GM21447 (cell line): ENCODE measurements at regions not wholly inside any gene's neighbourhood (a gene's known extent, or its start where the extent isn't known, plus 50 kb on each side); places are given as distances from the start of the nearest gene placed in this dataset.

Experiments
- ATAC-seq: cut with Tn5 transposase; IDR thresholded peaks from one replicate; pipeline ENCODE4 v1.9.1; 2021; ENCODE audit not compliant: unreplicated experiment

DNA sequence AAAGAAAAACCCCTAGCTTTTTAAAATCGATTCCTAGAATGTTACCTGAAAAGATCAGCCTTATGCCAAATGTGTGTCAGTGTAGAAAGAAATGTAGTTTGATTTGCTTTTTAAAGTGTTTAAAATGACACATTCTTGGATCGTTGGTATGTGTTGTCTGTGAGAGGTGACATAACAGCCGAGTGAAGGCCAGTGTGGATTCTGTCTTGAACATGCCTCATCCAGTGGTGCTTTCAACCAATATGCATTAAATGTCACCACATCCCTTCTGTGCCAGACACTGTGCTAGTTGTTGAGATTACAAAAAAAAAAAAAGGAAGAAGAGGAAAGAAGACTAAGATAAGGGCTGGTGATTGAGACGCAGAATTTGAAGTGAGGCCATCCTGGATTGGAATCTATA is 994.2 kb upstream of the TENM3 start:
- ATAC-seq: no peak

DNA sequence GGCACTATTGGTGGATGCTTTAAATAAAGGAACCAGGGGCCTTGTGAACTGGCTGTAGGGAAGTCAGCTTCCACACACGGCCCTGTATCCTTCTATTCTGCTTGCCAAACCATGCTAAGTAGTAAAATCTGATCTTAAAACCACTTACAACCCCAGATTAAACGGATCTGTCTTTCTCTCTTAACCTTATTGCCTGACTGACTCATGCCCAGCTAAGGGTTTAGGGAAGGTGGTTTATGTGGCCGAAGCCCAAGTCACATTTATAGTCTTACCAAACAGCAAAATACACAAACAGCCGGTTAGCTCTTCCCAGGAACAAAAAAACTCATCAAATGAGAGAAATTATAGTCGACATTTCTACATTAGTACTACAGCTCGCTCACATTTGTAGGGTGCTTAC is 988.4 kb upstream of the TENM3 start:
- ATAC-seq: no peak

DNA sequence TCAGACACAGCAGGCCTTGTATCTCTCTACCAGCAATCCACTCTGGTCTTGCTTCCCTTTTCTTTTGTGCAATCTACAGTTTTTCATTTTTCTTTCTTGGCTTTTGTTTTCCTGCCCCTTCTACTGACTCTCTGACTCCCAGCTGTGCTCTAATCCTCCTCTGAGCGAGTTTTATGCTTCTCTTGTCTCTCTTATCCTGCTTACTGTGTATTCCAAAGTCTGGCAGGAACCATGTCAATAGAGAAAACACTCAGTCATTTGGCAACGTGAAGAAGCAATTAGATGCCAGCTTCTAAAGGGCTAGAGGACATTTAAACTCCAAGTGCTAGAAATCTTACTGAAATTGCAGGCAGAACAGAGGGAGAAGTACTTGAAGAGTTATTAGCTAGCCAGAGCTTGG is 984.6 kb upstream of the TENM3 start:
- ATAC-seq: no peak

DNA sequence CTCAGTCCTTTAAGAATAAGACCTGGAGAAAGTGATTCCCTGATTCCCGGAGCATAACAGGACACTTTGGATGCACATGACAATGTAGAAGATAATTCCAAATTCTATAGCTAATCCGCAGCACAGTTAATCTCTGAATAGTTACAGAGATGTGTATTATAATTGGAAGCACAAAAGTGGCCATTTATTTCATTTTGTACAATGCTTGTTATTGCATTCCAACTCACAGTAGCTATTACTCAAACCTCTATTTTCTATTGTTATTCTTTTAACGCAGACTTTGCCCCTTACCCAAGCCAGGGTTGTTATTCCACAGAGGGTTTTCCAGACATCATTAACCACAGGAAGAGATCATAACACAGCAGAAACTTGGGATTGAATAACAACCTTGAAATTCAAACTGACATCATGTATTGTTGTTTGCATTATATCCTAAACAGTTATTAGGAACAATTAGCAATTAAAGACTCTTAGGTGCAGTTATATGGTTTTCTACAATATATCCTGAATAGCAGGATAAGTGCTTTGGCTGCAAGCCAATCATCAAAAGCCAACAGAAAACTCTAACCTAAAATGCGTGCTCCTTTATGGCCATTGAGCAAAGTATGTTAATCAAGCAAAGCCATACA is 984.0 kb upstream of the TENM3 start:
- no peak for ATAC-seq

DNA sequence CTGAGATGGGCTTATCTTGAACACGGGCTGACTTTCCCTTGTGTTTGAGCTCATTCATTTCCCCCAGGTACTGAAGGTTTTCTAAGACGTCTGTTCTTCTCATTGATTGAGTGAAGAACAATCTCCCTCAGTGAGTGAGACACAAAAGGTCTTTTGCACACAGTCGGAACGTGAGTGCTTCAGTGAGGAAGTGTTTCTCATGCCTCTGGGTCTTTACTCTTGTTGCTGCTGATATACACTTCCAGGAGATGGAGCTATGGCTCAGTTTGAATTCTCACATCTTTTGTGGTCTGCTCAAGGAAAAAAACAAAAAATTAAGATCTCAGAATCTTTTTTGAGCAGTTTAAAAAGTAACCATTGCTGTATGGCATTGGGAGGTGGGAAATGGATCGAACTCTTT is 981.9 kb upstream of the TENM3 start:
- no peak for ATAC-seq

DNA sequence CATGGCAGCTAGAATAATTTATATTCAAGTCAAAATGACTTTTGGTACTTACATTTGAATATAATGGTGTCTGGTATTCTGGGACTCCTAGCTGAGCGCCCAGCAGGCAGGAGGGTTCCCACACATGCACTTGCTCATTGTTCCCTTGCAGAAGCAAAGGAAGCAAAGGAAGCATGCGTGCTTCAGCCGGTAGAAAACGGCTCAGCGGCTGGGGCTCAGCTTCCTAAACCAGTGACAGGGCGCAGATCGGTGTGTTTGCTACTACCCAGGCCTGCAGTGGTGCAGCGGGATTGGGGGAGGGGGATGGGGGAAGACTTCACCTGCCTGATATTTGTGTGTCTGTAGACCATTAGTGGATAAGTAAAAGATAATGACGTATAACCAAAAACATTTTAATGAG is 978.3 kb upstream of the TENM3 start:
- ATAC-seq: no peak

DNA sequence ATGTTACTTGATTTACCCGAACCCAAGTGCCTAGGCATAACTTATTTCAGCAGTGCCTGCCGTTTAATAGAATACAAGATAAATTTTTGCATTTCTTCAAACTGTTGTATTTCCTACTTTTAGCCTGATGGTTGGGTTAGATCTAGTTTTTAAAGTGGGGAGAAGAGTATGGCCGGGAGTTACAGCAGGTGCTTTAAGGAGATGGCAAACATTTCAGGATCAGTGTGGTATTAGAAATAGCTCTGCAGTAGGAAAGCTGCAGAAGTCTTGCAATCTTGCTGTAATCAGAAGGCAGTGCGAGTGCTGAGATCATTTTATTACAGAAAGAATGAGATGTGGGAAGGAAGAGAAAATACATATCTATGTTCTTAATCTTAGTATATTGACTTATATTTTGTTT is 977.8 kb upstream of the TENM3 start:
- no peak for ATAC-seq

DNA sequence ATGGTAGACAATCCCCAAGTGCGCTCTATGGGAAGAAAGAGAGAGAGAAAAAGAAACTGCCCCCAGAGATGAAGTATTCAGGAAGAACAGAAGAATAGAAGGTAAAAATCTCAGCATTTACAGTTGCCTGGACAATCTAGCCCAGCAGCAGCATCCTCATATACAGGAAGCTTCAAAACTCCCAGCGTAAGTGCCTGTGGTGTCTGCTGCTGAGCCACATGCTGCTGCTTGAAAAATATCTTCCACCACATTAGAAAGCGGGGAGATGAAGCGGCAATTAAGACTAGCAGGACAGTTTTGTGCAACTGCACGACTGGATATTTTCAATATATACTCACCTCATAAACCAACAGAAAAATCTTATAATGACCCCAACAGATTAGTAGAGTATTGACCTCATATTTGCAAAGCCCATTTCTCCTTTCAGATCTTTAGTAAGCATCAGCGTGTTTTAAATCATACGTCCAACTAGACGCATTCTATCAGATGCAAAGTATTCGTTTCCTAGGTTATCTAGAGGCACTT is 972.0 kb upstream of the TENM3 start:
- no peak for ATAC-seq

DNA sequence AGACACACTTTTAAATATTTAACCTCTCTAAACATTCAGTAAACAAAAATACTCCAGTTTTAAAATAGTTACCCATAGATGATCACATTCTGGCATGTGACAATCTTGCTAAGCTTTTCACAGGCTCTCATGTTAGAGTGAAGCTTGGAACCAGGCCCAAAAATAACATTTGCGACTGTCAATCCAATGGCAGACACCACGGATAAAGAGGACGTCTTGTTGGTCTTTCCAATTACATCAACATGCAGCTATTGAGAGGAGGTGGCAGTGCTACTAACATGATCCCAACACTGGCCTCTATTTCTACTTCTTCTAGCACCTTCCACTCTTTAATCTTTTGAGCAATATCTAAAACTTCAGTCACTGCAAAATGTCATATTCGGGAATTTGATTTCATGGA is 970.8 kb upstream of the TENM3 start:
- no peak for ATAC-seq

DNA sequence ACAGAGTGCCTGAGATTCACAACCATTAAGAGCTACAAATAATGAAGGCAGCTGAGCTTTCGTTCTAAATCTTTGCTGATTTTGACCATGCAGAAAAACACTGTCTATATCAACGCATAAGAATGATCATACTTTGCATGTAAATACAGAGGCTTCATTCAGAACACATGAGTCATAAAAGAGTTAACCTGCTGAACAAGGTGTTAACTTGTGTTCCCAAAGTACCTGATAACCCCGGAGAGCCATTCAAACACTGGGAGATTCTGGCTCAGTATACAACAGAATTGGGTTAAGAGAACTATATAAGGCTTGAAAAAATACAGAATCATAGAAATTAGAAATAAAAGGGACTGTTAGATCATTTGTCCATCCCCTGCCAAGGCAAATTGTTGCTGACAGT is 964.3 kb upstream of the TENM3 start:
- no peak for ATAC-seq

DNA sequence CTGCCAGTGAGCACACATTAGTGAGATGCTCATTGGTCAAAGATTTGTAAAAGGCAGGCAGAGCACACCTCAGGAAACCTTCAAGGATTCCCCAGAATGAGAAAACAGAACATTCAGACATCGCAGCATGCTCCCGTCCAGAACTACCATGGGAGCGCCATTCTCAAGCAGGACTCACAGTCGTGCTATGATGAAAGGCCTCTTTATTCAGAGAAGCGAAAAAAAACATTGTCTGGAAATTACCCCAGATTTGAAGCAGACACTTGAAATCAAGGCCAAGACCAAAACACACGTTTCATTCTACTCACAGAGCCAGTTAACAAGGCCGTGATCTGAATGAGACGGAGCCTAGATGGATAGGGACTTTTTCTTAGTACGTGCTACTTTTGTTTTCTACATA is 961.8 kb upstream of the TENM3 start:
- ATAC-seq: no peak

DNA sequence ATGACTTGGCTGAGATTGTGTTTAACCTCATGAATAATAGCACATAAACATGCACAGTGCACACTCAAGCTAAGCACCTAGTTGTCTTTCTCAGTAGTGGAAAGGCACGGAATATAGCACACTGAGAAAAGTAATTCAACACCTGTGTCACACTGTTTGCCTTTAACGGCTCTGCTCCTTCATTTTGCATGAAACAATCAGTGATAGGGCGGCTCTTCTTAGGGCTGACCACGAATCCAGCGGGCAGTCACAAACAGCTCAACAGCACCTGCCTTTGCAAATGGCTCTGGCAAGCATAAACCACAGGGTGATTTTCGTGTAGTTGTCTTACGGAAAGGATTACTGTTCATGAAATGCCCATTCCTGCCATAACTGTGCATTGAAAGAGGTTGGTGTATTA is 954.0 kb upstream of the TENM3 start:
- ATAC-seq: no peak

DNA sequence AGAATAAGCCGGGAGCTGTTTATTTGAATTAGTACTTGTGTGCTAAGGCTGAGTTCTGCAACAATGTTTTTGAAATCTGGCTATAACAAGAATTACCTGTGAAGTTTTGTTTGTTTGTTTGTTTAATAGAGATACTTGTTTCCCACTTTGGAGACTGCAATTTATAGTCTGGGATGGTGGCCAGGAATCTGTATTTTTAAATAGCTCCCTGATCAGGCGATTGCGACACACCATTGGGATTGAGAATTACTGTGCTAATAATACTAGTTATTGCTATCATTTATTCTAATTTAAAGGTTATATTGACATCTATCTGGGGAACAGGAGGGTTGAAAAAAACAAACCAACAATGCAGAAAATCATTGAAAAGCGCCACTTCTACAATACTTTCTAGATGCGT is 951.6 kb upstream of the TENM3 start:
- ATAC-seq: no peak

DNA sequence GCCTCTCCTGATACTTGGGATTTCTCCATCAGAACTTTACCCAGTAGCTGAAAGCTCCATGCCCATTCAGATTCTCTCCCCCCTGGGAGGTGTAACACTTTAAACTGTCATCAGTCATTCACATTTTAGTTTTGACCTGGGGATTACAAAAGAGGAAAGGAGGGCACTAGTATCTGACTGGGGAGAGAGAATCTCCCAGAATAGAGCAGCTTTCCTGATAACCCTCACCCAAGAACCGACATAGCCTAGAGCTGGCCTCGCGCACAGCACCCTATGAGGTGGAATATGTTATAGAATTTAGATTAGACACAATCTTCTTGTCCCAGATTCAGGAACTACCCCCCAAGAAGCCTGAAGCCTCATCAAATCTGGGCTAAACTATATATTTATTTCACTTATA is 950.2 kb upstream of the TENM3 start:
- no peak for ATAC-seq

DNA sequence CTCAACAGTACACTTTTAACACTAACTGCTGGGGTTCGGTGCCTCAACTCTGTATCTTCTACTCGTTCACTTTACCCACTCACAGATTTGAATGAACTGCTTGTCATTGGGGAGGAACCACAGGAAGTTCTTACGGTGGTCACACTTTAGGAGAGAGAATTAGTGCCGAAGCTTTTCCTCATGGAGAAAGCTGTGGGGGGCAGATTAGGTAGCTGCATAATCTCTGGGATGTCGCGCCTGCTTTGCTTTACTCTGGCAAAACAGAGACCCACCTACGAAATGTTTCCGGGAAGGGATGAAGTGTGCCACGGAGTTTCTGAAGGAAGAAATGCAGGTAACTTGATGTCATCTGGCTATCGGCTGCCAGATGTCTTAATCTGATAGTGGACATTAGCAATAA is 949.7 kb upstream of the TENM3 start:
- ATAC-seq: no peak

DNA sequence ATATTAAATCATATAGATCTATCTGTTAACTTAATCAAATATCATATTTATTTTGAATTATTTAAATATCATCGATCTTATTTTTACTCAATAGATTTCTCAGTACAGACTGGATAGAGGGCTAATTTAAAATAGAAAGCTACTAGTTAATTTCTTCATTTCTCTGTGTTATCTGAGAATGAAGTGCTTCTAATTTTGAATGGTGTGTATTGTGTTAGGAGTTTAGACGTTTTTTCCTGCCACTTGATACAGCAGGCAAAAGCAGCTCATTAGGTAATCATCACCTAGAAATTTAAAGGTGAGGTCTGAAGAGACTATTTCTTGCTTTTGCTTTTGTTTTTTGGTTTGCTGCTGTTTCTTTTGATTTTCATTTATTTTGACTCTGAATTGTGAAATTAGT is 948.8 kb upstream of the TENM3 start:
- ATAC-seq: no peak

DNA sequence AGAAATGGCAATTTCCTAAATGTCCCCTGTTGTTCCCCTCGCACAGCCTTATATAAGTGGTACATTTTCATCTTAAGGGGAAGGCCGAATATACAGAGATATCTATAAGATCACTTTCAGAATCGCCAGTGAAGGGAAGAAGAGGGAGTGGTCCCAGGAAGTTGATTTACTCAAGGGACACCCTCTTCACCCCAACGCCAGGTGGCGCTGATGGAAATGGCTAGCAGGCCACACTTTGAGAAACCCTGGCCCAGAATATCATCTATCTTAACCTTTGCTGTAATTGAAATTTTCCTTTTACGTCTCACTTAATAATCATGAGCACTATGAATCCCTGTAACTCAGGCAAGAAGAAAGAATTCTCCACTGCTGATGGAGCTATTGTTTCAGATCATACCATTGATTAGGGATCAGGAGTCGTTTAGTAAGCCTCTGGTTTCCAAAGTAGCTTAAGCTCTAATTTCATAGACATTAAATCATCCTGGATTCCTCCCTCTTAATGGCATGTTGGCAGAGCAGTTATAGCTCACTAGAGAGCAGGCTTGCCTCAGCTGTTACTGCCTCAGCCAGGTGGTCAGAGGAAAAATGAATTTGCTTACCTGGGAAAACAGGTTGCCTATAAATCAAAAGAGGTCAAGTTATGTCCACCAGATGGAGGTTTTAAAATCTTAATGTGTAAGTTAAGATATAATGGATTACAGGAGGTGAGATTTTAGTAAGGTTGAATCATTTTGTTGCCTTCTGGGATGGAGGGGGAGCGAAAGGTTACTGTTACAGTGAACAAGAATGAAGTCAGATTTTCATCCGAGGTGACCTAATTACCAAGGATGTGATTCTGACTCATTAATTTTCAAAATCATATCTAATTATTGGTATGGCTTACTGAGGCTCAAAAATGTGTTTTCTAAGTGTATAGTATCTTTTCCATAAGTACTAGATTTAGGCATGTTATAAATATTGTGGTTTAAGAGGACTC is 941.2 kb upstream of the TENM3 start:
- no peak for ATAC-seq

DNA sequence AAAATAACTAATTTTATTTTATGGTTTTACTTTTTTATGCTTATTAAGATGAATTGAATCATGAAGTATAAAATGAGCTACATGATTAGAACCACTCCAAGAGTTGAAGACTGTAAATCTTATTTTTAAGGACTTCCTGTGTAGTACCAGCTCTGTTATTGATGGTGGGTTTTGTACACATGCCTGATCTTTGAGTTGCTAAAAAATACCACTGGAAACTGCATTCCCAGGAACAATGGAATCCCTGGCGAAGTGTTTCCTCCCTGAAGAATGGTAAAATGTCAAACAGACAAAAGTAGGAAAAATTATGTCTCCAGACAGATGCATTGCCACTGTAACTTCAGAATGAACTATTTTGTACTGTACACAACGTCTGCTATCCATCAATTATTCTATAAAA is 935.4 kb upstream of the TENM3 start:
- ATAC-seq: no peak

DNA sequence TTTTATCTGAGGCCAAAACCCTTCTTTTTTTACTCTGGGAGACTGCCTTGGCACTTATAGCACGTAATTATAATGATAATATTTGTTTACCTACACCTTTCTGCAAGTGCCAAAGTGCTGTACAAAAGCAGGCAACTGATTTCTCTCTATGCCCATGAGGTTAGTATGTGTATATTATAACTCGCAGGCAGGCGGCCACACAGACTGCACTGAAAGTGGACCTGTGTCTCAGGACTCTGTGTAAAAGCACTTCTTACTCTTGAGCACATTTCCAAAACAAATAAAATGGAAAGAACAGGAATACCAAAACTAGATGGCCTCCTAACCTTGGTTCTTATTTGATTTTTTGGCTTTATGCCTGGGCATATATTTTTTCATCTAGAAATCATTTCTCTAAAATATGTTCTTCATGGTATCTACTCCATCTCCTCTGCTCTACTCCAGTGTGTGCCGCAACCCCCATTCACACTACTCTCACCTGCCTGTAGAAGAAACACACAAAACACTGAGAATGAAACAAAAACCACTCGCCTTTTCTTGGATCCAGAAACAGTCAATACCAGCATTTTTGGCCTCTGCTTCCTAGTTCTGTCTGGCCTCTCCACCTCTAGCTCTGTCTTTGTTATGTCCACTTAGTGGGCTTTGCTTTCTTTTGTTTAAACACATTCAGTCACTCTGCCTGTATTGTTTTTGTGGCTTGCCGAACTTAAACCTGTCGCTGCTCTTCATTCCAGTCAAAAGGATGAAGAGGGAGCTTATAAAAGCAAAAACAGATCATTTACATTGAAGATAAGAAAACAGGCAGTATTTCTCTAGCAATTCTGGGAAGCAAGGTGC is 934.5 kb upstream of the TENM3 start:
- no peak for ATAC-seq

DNA sequence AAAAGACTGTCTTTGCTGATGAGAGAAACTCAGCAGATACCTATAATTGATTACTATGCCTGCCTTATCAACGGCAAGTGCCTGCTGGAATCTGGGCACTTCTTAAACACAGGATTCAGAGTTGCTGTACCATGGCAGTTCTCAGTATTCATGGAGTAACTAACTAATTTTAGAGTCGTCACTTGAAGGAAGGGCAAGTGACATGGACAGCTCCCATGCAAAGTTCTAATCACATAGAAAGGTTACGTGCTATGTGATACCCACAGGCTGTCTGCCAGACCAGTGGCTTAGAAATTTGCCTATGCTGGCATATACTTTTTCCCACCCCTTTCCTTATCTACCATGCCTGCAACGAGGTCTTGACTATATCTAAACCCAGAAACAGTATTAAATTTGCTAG is 931.1 kb upstream of the TENM3 start:
- no peak for ATAC-seq

DNA sequence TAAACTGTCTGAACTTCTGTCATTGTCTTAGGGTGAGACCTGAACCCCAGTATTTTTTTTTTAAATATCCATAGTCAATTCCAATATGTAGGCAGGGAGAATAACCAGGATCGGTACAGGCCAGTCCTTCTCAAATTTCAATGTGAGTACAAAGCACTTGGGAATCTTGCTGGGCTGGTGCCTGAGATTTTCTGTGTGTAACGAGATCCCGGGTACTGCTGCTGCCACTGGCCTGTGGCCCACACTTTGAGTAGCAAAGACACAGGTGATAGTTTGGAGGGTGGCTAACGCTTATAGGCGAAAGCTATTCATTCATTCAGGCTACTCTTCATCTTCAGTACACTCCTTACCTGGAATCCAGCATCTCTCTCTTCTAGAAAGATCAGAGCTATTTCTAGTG is 923.6 kb upstream of the TENM3 start:
- ATAC-seq: no peak
